SK-N-SH (cell line): ENCODE measurements at regions not wholly inside any gene's neighbourhood (a gene's known extent, or its start where the extent isn't known, plus 50 kb on each side); places are given as distances from the start of the nearest gene placed in this dataset.

ENCODE experiments used
- EP300 ChIP-seq, 2 experiments: IDR thresholded peaks; 2 replicates each; pipeline versions ENCODE4 v1.4.0 to v1.6.1; 2012; ENCODE audit warnings: borderline replicate concordance in 1 of 2, low read depth in 1 of 2, low read length in 1 of 2
- GABPA ChIP-seq: IDR thresholded peaks from 2 replicates; pipeline ENCODE4 v1.4.0; 2012; ENCODE audit warnings: low read depth, mild to moderate bottlenecking
- JUND ChIP-seq: IDR thresholded peaks from 2 replicates; pipeline ENCODE4 v1.4.0; 2012
- MEF2A ChIP-seq: IDR thresholded peaks from 2 replicates; pipeline ENCODE4 v1.4.0; 2012; ENCODE audit warnings: low read depth, borderline replicate concordance
- MXI1 ChIP-seq: IDR thresholded peaks from 2 replicates; pipeline ENCODE4 v1.6.1; 2012; ENCODE audit warnings: mild to moderate bottlenecking, low read depth, low read length, improper control_type of control experiment
- POLR2AphosphoS5 ChIP-seq: IDR thresholded peaks from 2 replicates; pipeline ENCODE4 v1.6.1; 2012; ENCODE audit warnings: low read depth, low read length
- RAD21 ChIP-seq: IDR thresholded peaks from 2 replicates; pipeline ENCODE4 v1.6.1; 2012; ENCODE audit warnings: mild to moderate bottlenecking, low read length
- RFX5 ChIP-seq: IDR thresholded peaks from 2 replicates; pipeline ENCODE4 v1.6.1; 2012; ENCODE audit warnings: mild to moderate bottlenecking, improper control_type of control experiment, low read length
- SMC3 ChIP-seq: IDR thresholded peaks from 2 replicates; pipeline ENCODE4 v1.6.1; 2012; ENCODE audit warnings: low read depth, low read length, improper control_type of control experiment
- TF ChIP-seq, protein P1 (sequence below): fragments of 200-600 bp; sonication (generic); IDR thresholded peaks from 2 replicates; pipeline ENCODE4 v1.6.1; 2017; ENCODE audit warnings: antibody characterized with exemption, mild to moderate bottlenecking, moderate library complexity
- TF ChIP-seq, protein P2 (sequence below): IDR thresholded peaks from 2 replicates; pipeline ENCODE4 v1.4.0; 2012; ENCODE audit warnings: low read depth, borderline replicate concordance
- TF ChIP-seq, protein P3 (sequence below): fragments of 150-350 bp; IDR thresholded peaks from 2 replicates; pipeline ENCODE4 v1.6.1; 2017; ENCODE audit warnings: antibody characterized with exemption, low read length, low read depth, borderline replicate concordance
- TF ChIP-seq, protein P4 (sequence below): IDR thresholded peaks from 2 replicates; pipeline ENCODE4 v1.4.0; 2012; ENCODE audit warnings: low read depth
- TF ChIP-seq, protein P5 (sequence below): IDR thresholded peaks from 2 replicates; pipeline ENCODE4 v1.6.1; 2012; ENCODE audit warnings: mild to moderate bottlenecking, low read depth, low read length, moderate library complexity

GRCh38 chr11:111168871-111169270 is 76.7 kb upstream of the POU2AF2 start:
- TF ChIP-seq, protein P1, sequence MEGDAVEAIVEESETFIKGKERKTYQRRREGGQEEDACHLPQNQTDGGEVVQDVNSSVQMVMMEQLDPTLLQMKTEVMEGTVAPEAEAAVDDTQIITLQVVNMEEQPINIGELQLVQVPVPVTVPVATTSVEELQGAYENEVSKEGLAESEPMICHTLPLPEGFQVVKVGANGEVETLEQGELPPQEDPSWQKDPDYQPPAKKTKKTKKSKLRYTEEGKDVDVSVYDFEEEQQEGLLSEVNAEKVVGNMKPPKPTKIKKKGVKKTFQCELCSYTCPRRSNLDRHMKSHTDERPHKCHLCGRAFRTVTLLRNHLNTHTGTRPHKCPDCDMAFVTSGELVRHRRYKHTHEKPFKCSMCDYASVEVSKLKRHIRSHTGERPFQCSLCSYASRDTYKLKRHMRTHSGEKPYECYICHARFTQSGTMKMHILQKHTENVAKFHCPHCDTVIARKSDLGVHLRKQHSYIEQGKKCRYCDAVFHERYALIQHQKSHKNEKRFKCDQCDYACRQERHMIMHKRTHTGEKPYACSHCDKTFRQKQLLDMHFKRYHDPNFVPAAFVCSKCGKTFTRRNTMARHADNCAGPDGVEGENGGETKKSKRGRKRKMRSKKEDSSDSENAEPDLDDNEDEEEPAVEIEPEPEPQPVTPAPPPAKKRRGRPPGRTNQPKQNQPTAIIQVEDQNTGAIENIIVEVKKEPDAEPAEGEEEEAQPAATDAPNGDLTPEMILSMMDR, result no peak
- TF ChIP-seq, protein P2, sequence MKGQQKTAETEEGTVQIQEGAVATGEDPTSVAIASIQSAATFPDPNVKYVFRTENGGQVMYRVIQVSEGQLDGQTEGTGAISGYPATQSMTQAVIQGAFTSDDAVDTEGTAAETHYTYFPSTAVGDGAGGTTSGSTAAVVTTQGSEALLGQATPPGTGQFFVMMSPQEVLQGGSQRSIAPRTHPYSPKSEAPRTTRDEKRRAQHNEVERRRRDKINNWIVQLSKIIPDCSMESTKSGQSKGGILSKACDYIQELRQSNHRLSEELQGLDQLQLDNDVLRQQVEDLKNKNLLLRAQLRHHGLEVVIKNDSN, result no peak
- TF ChIP-seq EP300 (IDR thresholded peaks at IDR 0.05; ENCODE audit: borderline replicate concordance in 1 of 2, low read depth in 1 of 2, low read length in 1 of 2), result no peak
- TF ChIP-seq, protein P3, sequence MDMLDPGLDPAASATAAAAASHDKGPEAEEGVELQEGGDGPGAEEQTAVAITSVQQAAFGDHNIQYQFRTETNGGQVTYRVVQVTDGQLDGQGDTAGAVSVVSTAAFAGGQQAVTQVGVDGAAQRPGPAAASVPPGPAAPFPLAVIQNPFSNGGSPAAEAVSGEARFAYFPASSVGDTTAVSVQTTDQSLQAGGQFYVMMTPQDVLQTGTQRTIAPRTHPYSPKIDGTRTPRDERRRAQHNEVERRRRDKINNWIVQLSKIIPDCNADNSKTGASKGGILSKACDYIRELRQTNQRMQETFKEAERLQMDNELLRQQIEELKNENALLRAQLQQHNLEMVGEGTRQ, result no peak
- TF ChIP-seq SMC3, result no peak
- no peak for TF ChIP-seq POLR2AphosphoS5
- TF ChIP-seq RAD21, result no peak
- no peak for TF ChIP-seq GABPA
- TF ChIP-seq RFX5, result no peak
- no peak for TF ChIP-seq JUND
- no peak for TF ChIP-seq MEF2A
- no peak for TF ChIP-seq MXI1
- TF ChIP-seq, protein P4, sequence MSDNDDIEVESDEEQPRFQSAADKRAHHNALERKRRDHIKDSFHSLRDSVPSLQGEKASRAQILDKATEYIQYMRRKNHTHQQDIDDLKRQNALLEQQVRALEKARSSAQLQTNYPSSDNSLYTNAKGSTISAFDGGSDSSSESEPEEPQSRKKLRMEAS, result no peak
- TF ChIP-seq, protein P5, sequence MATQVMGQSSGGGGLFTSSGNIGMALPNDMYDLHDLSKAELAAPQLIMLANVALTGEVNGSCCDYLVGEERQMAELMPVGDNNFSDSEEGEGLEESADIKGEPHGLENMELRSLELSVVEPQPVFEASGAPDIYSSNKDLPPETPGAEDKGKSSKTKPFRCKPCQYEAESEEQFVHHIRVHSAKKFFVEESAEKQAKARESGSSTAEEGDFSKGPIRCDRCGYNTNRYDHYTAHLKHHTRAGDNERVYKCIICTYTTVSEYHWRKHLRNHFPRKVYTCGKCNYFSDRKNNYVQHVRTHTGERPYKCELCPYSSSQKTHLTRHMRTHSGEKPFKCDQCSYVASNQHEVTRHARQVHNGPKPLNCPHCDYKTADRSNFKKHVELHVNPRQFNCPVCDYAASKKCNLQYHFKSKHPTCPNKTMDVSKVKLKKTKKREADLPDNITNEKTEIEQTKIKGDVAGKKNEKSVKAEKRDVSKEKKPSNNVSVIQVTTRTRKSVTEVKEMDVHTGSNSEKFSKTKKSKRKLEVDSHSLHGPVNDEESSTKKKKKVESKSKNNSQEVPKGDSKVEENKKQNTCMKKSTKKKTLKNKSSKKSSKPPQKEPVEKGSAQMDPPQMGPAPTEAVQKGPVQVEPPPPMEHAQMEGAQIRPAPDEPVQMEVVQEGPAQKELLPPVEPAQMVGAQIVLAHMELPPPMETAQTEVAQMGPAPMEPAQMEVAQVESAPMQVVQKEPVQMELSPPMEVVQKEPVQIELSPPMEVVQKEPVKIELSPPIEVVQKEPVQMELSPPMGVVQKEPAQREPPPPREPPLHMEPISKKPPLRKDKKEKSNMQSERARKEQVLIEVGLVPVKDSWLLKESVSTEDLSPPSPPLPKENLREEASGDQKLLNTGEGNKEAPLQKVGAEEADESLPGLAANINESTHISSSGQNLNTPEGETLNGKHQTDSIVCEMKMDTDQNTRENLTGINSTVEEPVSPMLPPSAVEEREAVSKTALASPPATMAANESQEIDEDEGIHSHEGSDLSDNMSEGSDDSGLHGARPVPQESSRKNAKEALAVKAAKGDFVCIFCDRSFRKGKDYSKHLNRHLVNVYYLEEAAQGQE, result no peak
